ENCODE measurements at regions not wholly inside any gene's neighbourhood (a gene's known extent, or its start where the extent isn't known, plus 50 kb on each side); places are given as distances from the start of the nearest gene placed in this dataset.

- TF ChIP-seq, protein P1, sequence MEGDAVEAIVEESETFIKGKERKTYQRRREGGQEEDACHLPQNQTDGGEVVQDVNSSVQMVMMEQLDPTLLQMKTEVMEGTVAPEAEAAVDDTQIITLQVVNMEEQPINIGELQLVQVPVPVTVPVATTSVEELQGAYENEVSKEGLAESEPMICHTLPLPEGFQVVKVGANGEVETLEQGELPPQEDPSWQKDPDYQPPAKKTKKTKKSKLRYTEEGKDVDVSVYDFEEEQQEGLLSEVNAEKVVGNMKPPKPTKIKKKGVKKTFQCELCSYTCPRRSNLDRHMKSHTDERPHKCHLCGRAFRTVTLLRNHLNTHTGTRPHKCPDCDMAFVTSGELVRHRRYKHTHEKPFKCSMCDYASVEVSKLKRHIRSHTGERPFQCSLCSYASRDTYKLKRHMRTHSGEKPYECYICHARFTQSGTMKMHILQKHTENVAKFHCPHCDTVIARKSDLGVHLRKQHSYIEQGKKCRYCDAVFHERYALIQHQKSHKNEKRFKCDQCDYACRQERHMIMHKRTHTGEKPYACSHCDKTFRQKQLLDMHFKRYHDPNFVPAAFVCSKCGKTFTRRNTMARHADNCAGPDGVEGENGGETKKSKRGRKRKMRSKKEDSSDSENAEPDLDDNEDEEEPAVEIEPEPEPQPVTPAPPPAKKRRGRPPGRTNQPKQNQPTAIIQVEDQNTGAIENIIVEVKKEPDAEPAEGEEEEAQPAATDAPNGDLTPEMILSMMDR (conservative IDR thresholded peaks at IDR 0.05; ENCODE audit: low read depth in 2 of 2): no peak
- TF ChIP-seq EZH2 (IDR thresholded peaks at IDR 0.05; ENCODE audit: low read depth, unreplicated experiment) (no peak), ZNF331 (CRISPR knock-in tag; IDR thresholded peaks at IDR 0.05; ENCODE audit: low read depth) (no peak), POLR2AphosphoS5 (IDR thresholded peaks at IDR 0.05; ENCODE audit: low read depth) (no peak), EZH2phosphoT487 (IDR thresholded peaks at IDR 0.05; ENCODE audit: unreplicated experiment) (no peak), NANOG (IDR thresholded peaks at IDR 0.05; ENCODE audit: borderline replicate concordance) (no peak)
- TF ChIP-seq, protein P2, sequence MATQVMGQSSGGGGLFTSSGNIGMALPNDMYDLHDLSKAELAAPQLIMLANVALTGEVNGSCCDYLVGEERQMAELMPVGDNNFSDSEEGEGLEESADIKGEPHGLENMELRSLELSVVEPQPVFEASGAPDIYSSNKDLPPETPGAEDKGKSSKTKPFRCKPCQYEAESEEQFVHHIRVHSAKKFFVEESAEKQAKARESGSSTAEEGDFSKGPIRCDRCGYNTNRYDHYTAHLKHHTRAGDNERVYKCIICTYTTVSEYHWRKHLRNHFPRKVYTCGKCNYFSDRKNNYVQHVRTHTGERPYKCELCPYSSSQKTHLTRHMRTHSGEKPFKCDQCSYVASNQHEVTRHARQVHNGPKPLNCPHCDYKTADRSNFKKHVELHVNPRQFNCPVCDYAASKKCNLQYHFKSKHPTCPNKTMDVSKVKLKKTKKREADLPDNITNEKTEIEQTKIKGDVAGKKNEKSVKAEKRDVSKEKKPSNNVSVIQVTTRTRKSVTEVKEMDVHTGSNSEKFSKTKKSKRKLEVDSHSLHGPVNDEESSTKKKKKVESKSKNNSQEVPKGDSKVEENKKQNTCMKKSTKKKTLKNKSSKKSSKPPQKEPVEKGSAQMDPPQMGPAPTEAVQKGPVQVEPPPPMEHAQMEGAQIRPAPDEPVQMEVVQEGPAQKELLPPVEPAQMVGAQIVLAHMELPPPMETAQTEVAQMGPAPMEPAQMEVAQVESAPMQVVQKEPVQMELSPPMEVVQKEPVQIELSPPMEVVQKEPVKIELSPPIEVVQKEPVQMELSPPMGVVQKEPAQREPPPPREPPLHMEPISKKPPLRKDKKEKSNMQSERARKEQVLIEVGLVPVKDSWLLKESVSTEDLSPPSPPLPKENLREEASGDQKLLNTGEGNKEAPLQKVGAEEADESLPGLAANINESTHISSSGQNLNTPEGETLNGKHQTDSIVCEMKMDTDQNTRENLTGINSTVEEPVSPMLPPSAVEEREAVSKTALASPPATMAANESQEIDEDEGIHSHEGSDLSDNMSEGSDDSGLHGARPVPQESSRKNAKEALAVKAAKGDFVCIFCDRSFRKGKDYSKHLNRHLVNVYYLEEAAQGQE (IDR thresholded peaks at IDR 0.05; ENCODE audit: unreplicated experiment): no peak
Measured at GRCh38 chr5:136527311-136527710, 162.0 kb upstream of the TRPC7 start.

Data from GM23338 (cell line).